GM23338 (cell line): ENCODE measurements at regions not wholly inside any gene's neighbourhood (a gene's known extent, or its start where the extent isn't known, plus 50 kb on each side); places are given as distances from the start of the nearest gene placed in this dataset.

Experiments
- ATAC-seq: fragments of 200-7000 bp; cut with Tn5 transposase; 3 replicates; pipeline ENCODE4 v1.9.1; 2020
- DNase-seq: peaks from one replicate; pipeline ENCODE4 v3.0.0-alpha.2; 2015; ENCODE audit warnings: low spot score
- H2AFZ ChIP-seq: fragments of 200-600 bp; sonication (generic); 2 replicates; pipeline ENCODE4 v1.8.0; 2016; ENCODE audit warnings: antibody characterized with exemption, mild to moderate bottlenecking, moderate library complexity
- H3F3A ChIP-seq: fragments of 200-600 bp; sonication (generic); replicated peaks from 2 replicates; pipeline ENCODE4 v1.8.0; 2017; ENCODE audit warnings: antibody characterized with exemption, mixed run types, low read depth
- H3K27ac ChIP-seq: fragments of 200-600 bp; sonication (generic); 2 replicates; pipeline ENCODE4 v1.6.1; 2016; ENCODE audit warnings: low read depth
- H3K27me3 ChIP-seq: fragments of 200-600 bp; sonication (generic); 2 replicates; pipeline ENCODE4 v1.8.0; 2016; ENCODE audit warnings: mild to moderate bottlenecking, mixed run types, moderate library complexity; ENCODE audit not compliant: insufficient read depth
- H3K36me3 ChIP-seq: fragments of 200-600 bp; sonication (generic); 2 replicates; pipeline ENCODE4 v1.8.0; 2016; ENCODE audit warnings: mild to moderate bottlenecking; ENCODE audit not compliant: insufficient read depth
- H3K4me1 ChIP-seq: fragments of 200-600 bp; sonication (generic); 2 replicates; pipeline ENCODE4 v1.8.0; 2016; ENCODE audit warnings: mild to moderate bottlenecking, moderate library complexity; ENCODE audit not compliant: insufficient read depth
- H3K4me2 ChIP-seq: fragments of 200-600 bp; sonication (generic); 2 replicates; pipeline ENCODE4 v1.7.1; 2017; ENCODE audit warnings: mixed run types
- H3K4me3 ChIP-seq: fragments of 200-600 bp; sonication (generic); 2 replicates; pipeline ENCODE4 v1.6.1; 2016; ENCODE audit warnings: mixed run types
- H3K79me2 ChIP-seq: fragments of 200-600 bp; sonication (generic); replicated peaks from 2 replicates; pipeline ENCODE4 v1.8.0; 2017; ENCODE audit warnings: mild to moderate bottlenecking; ENCODE audit not compliant: insufficient read depth
- H3K9me2 ChIP-seq: fragments of 200-600 bp; sonication (generic); 2 replicates; pipeline ENCODE4 v1.8.0; 2017; ENCODE audit not compliant: insufficient read depth
- H4K20me1 ChIP-seq: fragments of 200-600 bp; sonication (generic); replicated peaks from 2 replicates; pipeline ENCODE4 v1.8.0; 2017; ENCODE audit warnings: mild to moderate bottlenecking; ENCODE audit not compliant: insufficient read depth
- H3K27ac Mint-ChIP-seq: 2 replicates; pipeline ENCODE4 v1.8.0; 2020; ENCODE audit warnings: inconsistent platforms, mild to moderate bottlenecking, moderate library complexity, mixed read lengths
- H3K27me3 Mint-ChIP-seq: 3 replicates; pipeline ENCODE4 v1.8.0; 2022; ENCODE audit warnings: low read depth, mild to moderate bottlenecking, moderate library complexity, mixed read lengths, inconsistent platforms; ENCODE audit not compliant: insufficient read depth, poor library complexity
- H3K36me3 Mint-ChIP-seq: 3 replicates; pipeline ENCODE4 v1.8.0; 2021; ENCODE audit warnings: low read depth, mild to moderate bottlenecking, inconsistent platforms, moderate library complexity, mixed read lengths
- H3K4me1 Mint-ChIP-seq: 3 replicates; pipeline ENCODE4 v1.8.0; 2020; ENCODE audit warnings: mild to moderate bottlenecking, inconsistent platforms, mixed read lengths
- H3K4me3 Mint-ChIP-seq: 3 replicates; pipeline ENCODE4 v1.8.0; 2021; ENCODE audit warnings: moderate library complexity, mild to moderate bottlenecking, inconsistent platforms, mixed read lengths
- H3K9me3 Mint-ChIP-seq: 3 replicates; pipeline ENCODE4 v1.8.0; 2020; ENCODE audit warnings: moderate library complexity, mild to moderate bottlenecking, inconsistent platforms, mixed read lengths
- CREB1 ChIP-seq: fragments of 250-450 bp; sonication (Bioruptor Pico); IDR thresholded peaks from 2 replicates; pipeline ENCODE4 v1.5.0; 2020; ENCODE audit warnings: low read depth, mild to moderate bottlenecking, moderate library complexity
- EZH2 ChIP-seq: fragments of 200-600 bp; sonication (generic); IDR thresholded peaks from one replicate; pipeline ENCODE4 v1.8.0; 2017; ENCODE audit warnings: antibody characterized with exemption, mild to moderate bottlenecking, low read depth; ENCODE audit not compliant: unreplicated experiment
- EZH2phosphoT487 ChIP-seq: fragments of 200-600 bp; sonication (generic); IDR thresholded peaks from one replicate; pipeline ENCODE4 v1.8.1; 2018; ENCODE audit warnings: antibody characterized with exemption; ENCODE audit not compliant: unreplicated experiment
- JUNB ChIP-seq: IDR thresholded peaks from one replicate; pipeline ENCODE4 v1.6.1; 2016; ENCODE audit warnings: antibody characterized with exemption; ENCODE audit not compliant: unreplicated experiment
- NANOG ChIP-seq: IDR thresholded peaks from 2 replicates; pipeline ENCODE4 v1.6.1; 2016; ENCODE audit warnings: antibody characterized with exemption, borderline replicate concordance
- POLR2AphosphoS5 ChIP-seq: IDR thresholded peaks from 2 replicates; pipeline ENCODE4 v1.6.1; 2016; ENCODE audit warnings: antibody characterized with exemption, low read depth
- STAT1 ChIP-seq: IDR thresholded peaks from one replicate; pipeline ENCODE4 v1.6.1; 2016; ENCODE audit warnings: antibody characterized with exemption; ENCODE audit not compliant: unreplicated experiment
- ZNF114 ChIP-seq: fragments of 250-450 bp; sonication (Bioruptor Pico); IDR thresholded peaks from 2 replicates; pipeline ENCODE4 v1.5.0; 2020; ENCODE audit warnings: mild to moderate bottlenecking, moderate library complexity
- ZNF331 ChIP-seq: fragments of 250-450 bp; sonication (Bioruptor Pico); IDR thresholded peaks from 2 replicates; pipeline ENCODE4 v1.5.0; 2020; ENCODE audit warnings: low read depth, mild to moderate bottlenecking, moderate library complexity
- TF ChIP-seq, protein P1 (sequence below): fragments of 250-450 bp; sonication (Bioruptor Pico); IDR thresholded peaks from 2 replicates; pipeline ENCODE4 v1.5.0; 2020; ENCODE audit warnings: mild to moderate bottlenecking, moderate library complexity
- TF ChIP-seq, protein P2 (sequence below): IDR thresholded peaks from 2 replicates; pipeline ENCODE4 v1.6.1; 2016; ENCODE audit warnings: antibody characterized with exemption
- TF ChIP-seq, protein P3 (sequence below), 2 experiments: fragments of 200-600 bp in 1 of 2; sonication (generic) in 1 of 2; conservative IDR thresholded peaks; 2 replicates each; pipeline versions ENCODE4 v1.5.1 to v1.6.1; 2016 to 2017; ENCODE audit warnings: antibody characterized with exemption in 2 of 2, low read depth in 2 of 2, mild to moderate bottlenecking in 2 of 2, moderate library complexity in 1 of 2
- TF ChIP-seq, protein P4 (sequence below): IDR thresholded peaks from one replicate; pipeline ENCODE4 v1.6.1; 2018; ENCODE audit warnings: antibody characterized with exemption; ENCODE audit not compliant: unreplicated experiment

DNA sequence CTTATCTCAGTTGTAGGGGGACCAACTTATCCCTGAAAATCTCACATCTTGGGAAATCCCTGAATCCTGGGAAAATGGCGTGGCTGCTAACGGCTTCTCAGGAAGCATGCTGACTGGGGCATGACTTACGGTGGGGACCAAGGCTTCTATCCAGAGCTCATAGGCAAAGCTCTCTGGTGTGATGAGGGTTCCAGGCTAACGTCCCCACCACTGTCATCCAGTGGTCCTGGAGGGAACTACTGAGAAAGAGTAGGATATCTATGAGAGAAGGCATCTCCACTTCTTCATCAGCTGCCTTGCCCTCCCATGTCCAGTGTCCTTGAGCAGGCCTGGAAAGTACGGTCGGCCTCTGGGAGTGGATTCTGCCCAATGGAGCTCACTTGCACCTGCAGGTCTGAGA lies 210.4 kb upstream of the B3GAT1 start:
- Histone ChIP-seq H3K4me2 (no peak overlapping the region), H3K36me3 (no peaks in the 10 kb centered on the region), H3K4me3 (no peak overlapping the region), H3K27ac (no peak overlapping the region), H4K20me1 (no peaks in the 10 kb centered on the region), H3K9me2 (peaks cover 12% of the 10 kb centered on the region; the same call in 1 of the 2 replicates), H3K27me3 (no peaks in the 10 kb centered on the region), H3K4me1 (no peaks in the 10 kb centered on the region), H3K79me2 (no peaks in the 10 kb centered on the region), H2AFZ (no peak overlapping the region), H3F3A (no peaks in the 10 kb centered on the region)
- ATAC-seq = no peak
- no peaks in the 10 kb centered on the region for H3K36me3 Mint-ChIP-seq
- DNase-seq = no peak
- no peaks in the 10 kb centered on the region for H3K9me3 Mint-ChIP-seq
- H3K27ac Mint-ChIP-seq = no peak overlapping the region
- TF ChIP-seq CREB1 (CRISPR knock-in tag) (no peak), POLR2AphosphoS5 (no peak), JUNB (no peak), EZH2phosphoT487 (no peak), NANOG (no peak), EZH2 (no peak), ZNF114 (CRISPR knock-in tag) (no peak), STAT1 (no peak), ZNF331 (CRISPR knock-in tag) (no peak)
- TF ChIP-seq, protein P1, sequence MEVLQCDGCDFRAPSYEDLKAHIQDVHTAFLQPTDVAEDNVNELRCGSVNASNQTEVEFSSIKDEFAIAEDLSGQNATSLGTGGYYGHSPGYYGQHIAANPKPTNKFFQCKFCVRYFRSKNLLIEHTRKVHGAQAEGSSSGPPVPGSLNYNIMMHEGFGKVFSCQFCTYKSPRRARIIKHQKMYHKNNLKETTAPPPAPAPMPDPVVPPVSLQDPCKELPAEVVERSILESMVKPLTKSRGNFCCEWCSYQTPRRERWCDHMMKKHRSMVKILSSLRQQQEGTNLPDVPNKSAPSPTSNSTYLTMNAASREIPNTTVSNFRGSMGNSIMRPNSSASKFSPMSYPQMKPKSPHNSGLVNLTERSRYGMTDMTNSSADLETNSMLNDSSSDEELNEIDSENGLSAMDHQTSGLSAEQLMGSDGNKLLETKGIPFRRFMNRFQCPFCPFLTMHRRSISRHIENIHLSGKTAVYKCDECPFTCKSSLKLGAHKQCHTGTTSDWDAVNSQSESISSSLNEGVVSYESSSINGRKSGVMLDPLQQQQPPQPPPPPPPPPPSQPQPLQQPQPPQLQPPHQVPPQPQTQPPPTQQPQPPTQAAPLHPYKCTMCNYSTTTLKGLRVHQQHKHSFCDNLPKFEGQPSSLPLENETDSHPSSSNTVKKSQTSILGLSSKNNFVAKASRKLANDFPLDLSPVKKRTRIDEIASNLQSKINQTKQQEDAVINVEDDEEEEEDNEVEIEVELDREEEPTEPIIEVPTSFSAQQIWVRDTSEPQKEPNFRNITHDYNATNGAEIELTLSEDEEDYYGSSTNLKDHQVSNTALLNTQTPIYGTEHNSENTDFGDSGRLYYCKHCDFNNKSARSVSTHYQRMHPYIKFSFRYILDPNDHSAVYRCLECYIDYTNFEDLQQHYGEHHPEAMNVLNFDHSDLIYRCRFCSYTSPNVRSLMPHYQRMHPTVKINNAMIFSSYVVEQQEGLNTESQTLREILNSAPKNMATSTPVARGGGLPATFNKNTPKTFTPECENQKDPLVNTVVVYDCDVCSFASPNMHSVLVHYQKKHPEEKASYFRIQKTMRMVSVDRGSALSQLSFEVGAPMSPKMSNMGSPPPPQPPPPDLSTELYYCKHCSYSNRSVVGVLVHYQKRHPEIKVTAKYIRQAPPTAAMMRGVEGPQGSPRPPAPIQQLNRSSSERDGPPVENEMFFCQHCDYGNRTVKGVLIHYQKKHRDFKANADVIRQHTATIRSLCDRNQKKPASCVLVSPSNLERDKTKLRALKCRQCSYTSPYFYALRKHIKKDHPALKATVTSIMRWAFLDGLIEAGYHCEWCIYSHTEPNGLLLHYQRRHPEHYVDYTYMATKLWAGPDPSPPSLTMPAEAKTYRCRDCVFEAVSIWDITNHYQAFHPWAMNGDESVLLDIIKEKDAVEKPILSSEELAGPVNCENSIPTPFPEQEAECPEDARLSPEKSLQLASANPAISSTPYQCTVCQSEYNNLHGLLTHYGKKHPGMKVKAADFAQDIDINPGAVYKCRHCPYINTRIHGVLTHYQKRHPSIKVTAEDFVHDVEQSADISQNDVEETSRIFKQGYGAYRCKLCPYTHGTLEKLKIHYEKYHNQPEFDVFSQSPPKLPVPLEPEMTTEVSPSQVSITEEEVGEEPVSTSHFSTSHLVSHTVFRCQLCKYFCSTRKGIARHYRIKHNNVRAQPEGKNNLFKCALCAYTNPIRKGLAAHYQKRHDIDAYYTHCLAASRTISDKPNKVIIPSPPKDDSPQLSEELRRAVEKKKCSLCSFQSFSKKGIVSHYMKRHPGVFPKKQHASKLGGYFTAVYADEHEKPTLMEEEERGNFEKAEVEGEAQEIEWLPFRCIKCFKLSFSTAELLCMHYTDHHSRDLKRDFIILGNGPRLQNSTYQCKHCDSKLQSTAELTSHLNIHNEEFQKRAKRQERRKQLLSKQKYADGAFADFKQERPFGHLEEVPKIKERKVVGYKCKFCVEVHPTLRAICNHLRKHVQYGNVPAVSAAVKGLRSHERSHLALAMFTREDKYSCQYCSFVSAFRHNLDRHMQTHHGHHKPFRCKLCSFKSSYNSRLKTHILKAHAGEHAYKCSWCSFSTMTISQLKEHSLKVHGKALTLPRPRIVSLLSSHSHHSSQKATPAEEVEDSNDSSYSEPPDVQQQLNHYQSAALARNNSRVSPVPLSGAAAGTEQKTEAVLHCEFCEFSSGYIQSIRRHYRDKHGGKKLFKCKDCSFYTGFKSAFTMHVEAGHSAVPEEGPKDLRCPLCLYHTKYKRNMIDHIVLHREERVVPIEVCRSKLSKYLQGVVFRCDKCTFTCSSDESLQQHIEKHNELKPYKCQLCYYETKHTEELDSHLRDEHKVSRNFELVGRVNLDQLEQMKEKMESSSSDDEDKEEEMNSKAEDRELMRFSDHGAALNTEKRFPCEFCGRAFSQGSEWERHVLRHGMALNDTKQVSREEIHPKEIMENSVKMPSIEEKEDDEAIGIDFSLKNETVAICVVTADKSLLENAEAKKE (CRISPR knock-in tag) = no peak
- TF ChIP-seq, protein P2, sequence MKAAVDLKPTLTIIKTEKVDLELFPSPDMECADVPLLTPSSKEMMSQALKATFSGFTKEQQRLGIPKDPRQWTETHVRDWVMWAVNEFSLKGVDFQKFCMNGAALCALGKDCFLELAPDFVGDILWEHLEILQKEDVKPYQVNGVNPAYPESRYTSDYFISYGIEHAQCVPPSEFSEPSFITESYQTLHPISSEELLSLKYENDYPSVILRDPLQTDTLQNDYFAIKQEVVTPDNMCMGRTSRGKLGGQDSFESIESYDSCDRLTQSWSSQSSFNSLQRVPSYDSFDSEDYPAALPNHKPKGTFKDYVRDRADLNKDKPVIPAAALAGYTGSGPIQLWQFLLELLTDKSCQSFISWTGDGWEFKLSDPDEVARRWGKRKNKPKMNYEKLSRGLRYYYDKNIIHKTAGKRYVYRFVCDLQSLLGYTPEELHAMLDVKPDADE = no peak
- TF ChIP-seq, protein P3, sequence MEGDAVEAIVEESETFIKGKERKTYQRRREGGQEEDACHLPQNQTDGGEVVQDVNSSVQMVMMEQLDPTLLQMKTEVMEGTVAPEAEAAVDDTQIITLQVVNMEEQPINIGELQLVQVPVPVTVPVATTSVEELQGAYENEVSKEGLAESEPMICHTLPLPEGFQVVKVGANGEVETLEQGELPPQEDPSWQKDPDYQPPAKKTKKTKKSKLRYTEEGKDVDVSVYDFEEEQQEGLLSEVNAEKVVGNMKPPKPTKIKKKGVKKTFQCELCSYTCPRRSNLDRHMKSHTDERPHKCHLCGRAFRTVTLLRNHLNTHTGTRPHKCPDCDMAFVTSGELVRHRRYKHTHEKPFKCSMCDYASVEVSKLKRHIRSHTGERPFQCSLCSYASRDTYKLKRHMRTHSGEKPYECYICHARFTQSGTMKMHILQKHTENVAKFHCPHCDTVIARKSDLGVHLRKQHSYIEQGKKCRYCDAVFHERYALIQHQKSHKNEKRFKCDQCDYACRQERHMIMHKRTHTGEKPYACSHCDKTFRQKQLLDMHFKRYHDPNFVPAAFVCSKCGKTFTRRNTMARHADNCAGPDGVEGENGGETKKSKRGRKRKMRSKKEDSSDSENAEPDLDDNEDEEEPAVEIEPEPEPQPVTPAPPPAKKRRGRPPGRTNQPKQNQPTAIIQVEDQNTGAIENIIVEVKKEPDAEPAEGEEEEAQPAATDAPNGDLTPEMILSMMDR (conservative IDR thresholded peaks at IDR 0.05; ENCODE audit: low read depth in 2 of 2) = no peak
- TF ChIP-seq, protein P4, sequence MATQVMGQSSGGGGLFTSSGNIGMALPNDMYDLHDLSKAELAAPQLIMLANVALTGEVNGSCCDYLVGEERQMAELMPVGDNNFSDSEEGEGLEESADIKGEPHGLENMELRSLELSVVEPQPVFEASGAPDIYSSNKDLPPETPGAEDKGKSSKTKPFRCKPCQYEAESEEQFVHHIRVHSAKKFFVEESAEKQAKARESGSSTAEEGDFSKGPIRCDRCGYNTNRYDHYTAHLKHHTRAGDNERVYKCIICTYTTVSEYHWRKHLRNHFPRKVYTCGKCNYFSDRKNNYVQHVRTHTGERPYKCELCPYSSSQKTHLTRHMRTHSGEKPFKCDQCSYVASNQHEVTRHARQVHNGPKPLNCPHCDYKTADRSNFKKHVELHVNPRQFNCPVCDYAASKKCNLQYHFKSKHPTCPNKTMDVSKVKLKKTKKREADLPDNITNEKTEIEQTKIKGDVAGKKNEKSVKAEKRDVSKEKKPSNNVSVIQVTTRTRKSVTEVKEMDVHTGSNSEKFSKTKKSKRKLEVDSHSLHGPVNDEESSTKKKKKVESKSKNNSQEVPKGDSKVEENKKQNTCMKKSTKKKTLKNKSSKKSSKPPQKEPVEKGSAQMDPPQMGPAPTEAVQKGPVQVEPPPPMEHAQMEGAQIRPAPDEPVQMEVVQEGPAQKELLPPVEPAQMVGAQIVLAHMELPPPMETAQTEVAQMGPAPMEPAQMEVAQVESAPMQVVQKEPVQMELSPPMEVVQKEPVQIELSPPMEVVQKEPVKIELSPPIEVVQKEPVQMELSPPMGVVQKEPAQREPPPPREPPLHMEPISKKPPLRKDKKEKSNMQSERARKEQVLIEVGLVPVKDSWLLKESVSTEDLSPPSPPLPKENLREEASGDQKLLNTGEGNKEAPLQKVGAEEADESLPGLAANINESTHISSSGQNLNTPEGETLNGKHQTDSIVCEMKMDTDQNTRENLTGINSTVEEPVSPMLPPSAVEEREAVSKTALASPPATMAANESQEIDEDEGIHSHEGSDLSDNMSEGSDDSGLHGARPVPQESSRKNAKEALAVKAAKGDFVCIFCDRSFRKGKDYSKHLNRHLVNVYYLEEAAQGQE = no peak
- H3K4me3 Mint-ChIP-seq = no peak overlapping the region
- H3K27me3 Mint-ChIP-seq = peaks cover 2% of the 10 kb centered on the region
- no peaks in the 10 kb centered on the region for H3K4me1 Mint-ChIP-seq
